HEK293 (cell line): ENCODE measurements at regions not wholly inside any gene's neighbourhood (a gene's known extent, or its start where the extent isn't known, plus 50 kb on each side); places are given as distances from the start of the nearest gene placed in this dataset.
"Not testable (repeated sequence)": the region's sequence is repeated elsewhere in the genome, so short reads cannot be mapped to it uniquely, and the experiment has no call there.

Source experiments
- CTCF ChIA-PET: fragments of 350-600 bp; formaldehyde crosslinking; extraction: SDS; loops from one replicate; lab custom pipeline; 2021; ENCODE audit warnings: antibody characterized with exemption; lab: Yijun Ruan, JAX
- POLR2A ChIA-PET: fragments of 300-600 bp; formaldehyde crosslinking; extraction: SDS; loops from one replicate; lab custom pipeline; 2020; ENCODE audit warnings: antibody characterized with exemption, inconsistent platforms; lab: Yijun Ruan, JAX
- H3K27ac ChIP-seq: fragments of 200-500 bp; sonication (Bioruptor generic); 2 replicates; pipeline ENCODE4 v1.5.1; 2014; ENCODE audit warnings: low read depth, low read length, control low read depth, inconsistent platforms; ENCODE audit errors: extremely low read depth
- H3K36me3 ChIP-seq, 2 experiments: fragments of 200-500 bp in 1 of 2; sonication (Bioruptor generic) in 1 of 2; 1 replicate in 1 of 2; 2 replicates in 1 of 2; pipeline ENCODE4 v1.5.1; 2014 to 2017; ENCODE audit warnings: inconsistent platforms in 2 of 2, low read length in 2 of 2; ENCODE audit not compliant: control insufficient read depth in 2 of 2, insufficient read depth in 1 of 2
- H3K4me1 ChIP-seq: fragments of 200-500 bp; sonication (Bioruptor generic); 2 replicates; pipeline ENCODE4 v1.5.1; 2014; ENCODE audit warnings: mild to moderate bottlenecking, low read length, inconsistent platforms; ENCODE audit not compliant: control insufficient read depth, insufficient read depth
- H3K4me3 ChIP-seq: 2 replicates; pipeline ENCODE4 v1.5.1; 2011; ENCODE audit warnings: low read depth, mild to moderate bottlenecking, control low read depth, low read length, moderate library complexity
- H3K9me3 ChIP-seq: fragments of 200-500 bp; sonication (Bioruptor generic); 2 replicates; pipeline ENCODE4 v1.5.1; 2014; ENCODE audit warnings: low read depth, low read length, inconsistent platforms; ENCODE audit not compliant: control insufficient read depth, insufficient read depth
- GFI1B ChIP-seq: fragments of 450-650 bp; formaldehyde crosslinking; IDR thresholded peaks from 2 replicates; pipeline ENCODE4 v1.5.1; 2016; ENCODE audit warnings: missing biosample characterization, missing genetic modification characterization
- KLF1 ChIP-seq: fragments of 450-650 bp; formaldehyde crosslinking; IDR thresholded peaks from 2 replicates; pipeline ENCODE4 v1.5.1; 2016; ENCODE audit warnings: missing biosample characterization, missing genetic modification characterization
- KLF7 ChIP-seq: fragments of 450-650 bp; formaldehyde crosslinking; IDR thresholded peaks from 2 replicates; pipeline ENCODE4 v1.5.1; 2016; ENCODE audit warnings: missing biosample characterization, missing genetic modification characterization, borderline replicate concordance
- KLF8 ChIP-seq: fragments of 450-650 bp; formaldehyde crosslinking; IDR thresholded peaks from 2 replicates; pipeline ENCODE4 v1.5.1; 2016; ENCODE audit warnings: missing biosample characterization, missing genetic modification characterization
- MZF1 ChIP-seq: fragments of 450-650 bp; formaldehyde crosslinking; IDR thresholded peaks from 2 replicates; pipeline ENCODE4 v1.5.1; 2017; ENCODE audit warnings: missing biosample characterization, missing genetic modification characterization, borderline replicate concordance
- OSR2 ChIP-seq: fragments of 450-650 bp; formaldehyde crosslinking; IDR thresholded peaks from 2 replicates; pipeline ENCODE4 v1.5.1; 2016; ENCODE audit warnings: missing biosample characterization, missing genetic modification characterization
- SALL2 ChIP-seq: fragments of 450-650 bp; formaldehyde crosslinking; IDR thresholded peaks from 2 replicates; pipeline ENCODE4 v1.5.0; 2017; ENCODE audit warnings: missing biosample characterization, mild to moderate bottlenecking, missing genetic modification characterization, borderline replicate concordance
- SCRT2 ChIP-seq: fragments of 450-650 bp; formaldehyde crosslinking; IDR thresholded peaks from 2 replicates; pipeline ENCODE4 v1.5.1; 2016; ENCODE audit warnings: missing biosample characterization, missing genetic modification characterization
- TRIM28 ChIP-seq: IDR thresholded peaks from 2 replicates; pipeline ENCODE4 v1.6.1; 2011; ENCODE audit warnings: low read length, control low read depth, borderline replicate concordance
- YY2 ChIP-seq: fragments of 450-650 bp; formaldehyde crosslinking; IDR thresholded peaks from 2 replicates; pipeline ENCODE4 v1.5.1; 2016; ENCODE audit warnings: missing biosample characterization, missing genetic modification characterization
- ZFP41 ChIP-seq: fragments of 450-650 bp; formaldehyde crosslinking; IDR thresholded peaks from 2 replicates; pipeline ENCODE4 v1.5.1; 2016; ENCODE audit warnings: missing biosample characterization, missing genetic modification characterization, borderline replicate concordance
- ZNF10 ChIP-seq: fragments of 450-650 bp; formaldehyde crosslinking; IDR thresholded peaks from 2 replicates; pipeline ENCODE4 v1.5.1; 2017; ENCODE audit warnings: missing biosample characterization, missing genetic modification characterization
- ZNF121 ChIP-seq: fragments of 450-650 bp; formaldehyde crosslinking; IDR thresholded peaks from 2 replicates; pipeline ENCODE4 v1.5.1; 2016; ENCODE audit warnings: missing biosample characterization, missing genetic modification characterization
- ZNF138 ChIP-seq: fragments of 450-650 bp; formaldehyde crosslinking; IDR thresholded peaks from 2 replicates; pipeline ENCODE4 v1.5.1; 2016; ENCODE audit warnings: missing biosample characterization, missing genetic modification characterization, borderline replicate concordance
- ZNF148 ChIP-seq: fragments of 450-650 bp; formaldehyde crosslinking; IDR thresholded peaks from 2 replicates; pipeline ENCODE4 v1.5.0; 2017; ENCODE audit warnings: missing biosample characterization, missing genetic modification characterization, borderline replicate concordance
- ZNF175 ChIP-seq: fragments of 450-650 bp; formaldehyde crosslinking; IDR thresholded peaks from 2 replicates; pipeline ENCODE4 v1.5.1; 2016; ENCODE audit warnings: missing biosample characterization, missing genetic modification characterization
- ZNF202 ChIP-seq: fragments of 450-650 bp; formaldehyde crosslinking; IDR thresholded peaks from 2 replicates; pipeline ENCODE4 v1.5.1; 2016; ENCODE audit warnings: missing biosample characterization, missing genetic modification characterization, borderline replicate concordance
- ZNF23 ChIP-seq: fragments of 450-650 bp; formaldehyde crosslinking; IDR thresholded peaks from 2 replicates; pipeline ENCODE4 v1.5.1; 2016; ENCODE audit warnings: missing biosample characterization, missing genetic modification characterization, borderline replicate concordance
- ZNF24 ChIP-seq: fragments of 450-650 bp; formaldehyde crosslinking; IDR thresholded peaks from 2 replicates; pipeline ENCODE4 v1.5.1; 2016; ENCODE audit warnings: missing biosample characterization, missing genetic modification characterization
- ZNF366 ChIP-seq: fragments of 450-650 bp; formaldehyde crosslinking; conservative IDR thresholded peaks from 2 replicates; pipeline ENCODE4 v1.5.1; 2016; ENCODE audit warnings: missing biosample characterization, missing genetic modification characterization
- ZNF394 ChIP-seq: fragments of 450-650 bp; formaldehyde crosslinking; IDR thresholded peaks from 2 replicates; pipeline ENCODE4 v1.5.1; 2016; ENCODE audit warnings: missing biosample characterization, missing genetic modification characterization, mild to moderate bottlenecking, moderate library complexity, borderline replicate concordance
- ZNF514 ChIP-seq: fragments of 450-650 bp; formaldehyde crosslinking; IDR thresholded peaks from 2 replicates; pipeline ENCODE4 v1.5.1; 2016; ENCODE audit warnings: missing biosample characterization, missing genetic modification characterization
- ZNF530 ChIP-seq: fragments of 450-650 bp; formaldehyde crosslinking; IDR thresholded peaks from 2 replicates; pipeline ENCODE4 v1.5.1; 2016; ENCODE audit warnings: low read depth, missing biosample characterization, missing genetic modification characterization
- ZNF555 ChIP-seq: fragments of 450-650 bp; formaldehyde crosslinking; conservative IDR thresholded peaks from 2 replicates; pipeline ENCODE4 v1.5.1; 2017; ENCODE audit warnings: missing biosample characterization, mild to moderate bottlenecking, missing genetic modification characterization, inconsistent platforms
- ZNF596 ChIP-seq: fragments of 450-650 bp; IDR thresholded peaks from 2 replicates; pipeline ENCODE4 v1.5.0; 2018; ENCODE audit warnings: missing biosample characterization, mild to moderate bottlenecking, missing genetic modification characterization, moderate library complexity
- ZNF654 ChIP-seq: fragments of 450-650 bp; formaldehyde crosslinking; IDR thresholded peaks from 2 replicates; pipeline ENCODE4 v1.5.1; 2016; ENCODE audit warnings: low read depth, missing biosample characterization, missing genetic modification characterization
- ZNF701 ChIP-seq: fragments of 450-650 bp; formaldehyde crosslinking; IDR thresholded peaks from 2 replicates; pipeline ENCODE4 v1.5.1; 2016; ENCODE audit warnings: missing biosample characterization, missing genetic modification characterization
- ZNF768 ChIP-seq: fragments of 450-650 bp; formaldehyde crosslinking; IDR thresholded peaks from 2 replicates; pipeline ENCODE4 v1.5.1; 2018; ENCODE audit warnings: missing biosample characterization, mild to moderate bottlenecking, missing genetic modification characterization
- ZNF776 ChIP-seq: fragments of 450-650 bp; formaldehyde crosslinking; IDR thresholded peaks from 2 replicates; pipeline ENCODE4 v1.5.0; 2017; ENCODE audit warnings: missing biosample characterization, missing genetic modification characterization, borderline replicate concordance
- TF ChIP-seq, protein P1 (sequence below): IDR thresholded peaks from 2 replicates; pipeline ENCODE4 v1.6.1; 2011; ENCODE audit warnings: mild to moderate bottlenecking, low read depth, low read length, borderline replicate concordance
- TF ChIP-seq, protein P2 (sequence below): fragments of 450-650 bp; formaldehyde crosslinking; optimal IDR thresholded peaks from 2 replicates; pipeline ENCODE3; 2016; ENCODE audit warnings: missing biosample characterization, mild to moderate bottlenecking, missing genetic modification characterization

DNA sequence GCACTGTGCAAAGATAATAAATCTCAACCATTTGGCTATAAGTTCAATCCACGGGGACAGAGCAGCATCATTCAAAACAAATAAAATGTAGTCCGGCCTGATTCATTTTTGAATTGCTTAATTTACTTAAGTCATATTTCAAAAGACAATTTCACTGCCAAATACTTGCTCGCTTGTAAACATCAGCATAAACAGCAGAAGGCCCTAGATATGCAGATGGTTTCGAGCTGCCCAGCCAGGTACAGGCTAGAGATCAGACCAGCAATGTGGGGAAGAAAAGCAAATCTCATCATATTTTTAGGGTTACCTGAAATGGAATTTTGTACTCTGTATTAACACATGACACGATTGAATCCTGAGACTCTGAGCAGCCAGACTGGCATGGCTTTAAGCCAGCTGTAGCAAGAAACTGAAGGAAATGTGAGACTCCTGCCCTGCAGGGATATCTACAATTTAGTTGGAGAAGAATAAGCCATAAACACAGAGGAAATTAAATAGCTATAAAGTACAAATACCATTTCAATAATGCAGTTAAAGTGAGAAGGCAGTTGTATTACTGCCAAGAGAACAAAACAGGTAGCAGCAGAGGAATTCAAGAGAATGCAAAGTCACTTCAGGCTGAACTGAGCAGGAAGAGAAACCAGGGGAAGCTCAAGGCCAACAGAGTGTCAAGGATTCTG, 440.3 kb downstream of the ETS1 start (continued):
- TF ChIP-seq TRIM28 (no peak), YY2 (tag by site-specific recombination) (no peak), ZNF138 (tag by site-specific recombination) (no peak), GFI1B (tag by site-specific recombination) (no peak), ZNF654 (tag by site-specific recombination) (no peak), OSR2 (tag by site-specific recombination) (peak; percentile 72), ZNF24 (tag by site-specific recombination) (no peak), SCRT2 (tag by site-specific recombination) (no peak), ZNF596 (tag by site-specific recombination) (no peak), ZNF768 (no peak), ZNF10 (tag by site-specific recombination) (no peak), ZNF701 (tag by site-specific recombination) (no peak), ZNF175 (tag by site-specific recombination) (no peak), ZNF514 (tag by site-specific recombination) (no peak), KLF1 (tag by site-specific recombination) (no peak), ZNF555 (tag by site-specific recombination) (no peak), SALL2 (tag by site-specific recombination) (no peak), ZNF202 (tag by site-specific recombination) (no peak)
- TF ChIP-seq, all 188 proteins: peak for 5

DNA sequence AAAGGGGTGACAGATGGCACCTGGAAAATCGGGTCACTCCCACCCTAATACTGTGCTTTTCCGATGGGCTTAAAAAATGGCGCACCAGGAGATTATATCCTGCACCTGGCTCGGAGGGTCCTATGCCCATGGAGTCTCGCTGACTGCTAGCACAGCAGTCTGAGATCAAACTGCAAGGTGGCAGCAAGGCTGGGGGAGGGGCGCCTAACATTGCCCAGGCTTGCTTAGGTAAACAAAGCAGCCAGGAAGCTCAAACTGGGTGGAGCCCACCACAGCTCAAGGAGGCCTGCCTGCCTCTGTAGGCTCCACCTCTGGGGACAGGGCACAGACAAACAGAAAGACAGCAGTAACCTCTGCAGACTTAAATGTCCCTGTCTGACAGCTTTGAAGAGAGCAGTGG, 447.1 kb downstream of the ETS1 start:
- H3K36me3 ChIP-seq, H3K9me3 ChIP-seq, POLR2A ChIA-PET, CTCF ChIA-PET, H3K27ac ChIP-seq, H3K4me3 ChIP-seq, H3K4me1 ChIP-seq: not testable (repeated sequence)

DNA sequence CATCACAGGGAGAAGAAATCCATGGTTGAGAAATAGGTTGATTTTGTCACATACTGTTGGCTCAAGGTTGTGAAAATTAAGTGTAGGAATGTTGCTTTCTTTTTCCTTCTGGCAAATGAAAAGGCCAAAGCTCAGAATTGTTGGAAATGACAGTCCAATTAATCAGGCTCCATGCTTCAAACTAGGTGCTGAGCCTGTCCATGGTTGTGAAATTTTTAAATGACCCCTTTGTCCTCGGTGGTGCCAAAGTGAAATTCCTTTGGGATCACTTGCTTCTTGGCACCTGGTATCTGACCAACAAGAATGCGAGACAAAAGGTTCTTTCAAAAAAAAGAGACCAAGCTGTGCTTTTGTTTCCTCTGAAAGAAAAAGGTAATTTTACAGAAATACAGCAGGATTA, 451.9 kb downstream of the ETS1 start:
- no peaks in the 10 kb centered on the region for H3K4me1 ChIP-seq
- ChIA-PET CTCF (interaction anchor here (2.8 kb wide), 1 partner anchor 22 kb away, joined by 14 read pairs; no protein-coding TSS in a partner anchor), POLR2A (no interaction called here)
- no peaks in the 10 kb centered on the region for H3K9me3 ChIP-seq
- no peak overlapping the region for H3K27ac ChIP-seq
- no peak overlapping the region for H3K4me3 ChIP-seq
- no peaks in the 10 kb centered on the region for H3K36me3 ChIP-seq
- TF ChIP-seq MZF1 (tag by site-specific recombination), result no peak
- no peak for TF ChIP-seq ZNF23 (tag by site-specific recombination)
- TF ChIP-seq ZNF530 (tag by site-specific recombination), result no peak
- no peak for TF ChIP-seq ZNF121 (tag by site-specific recombination)
- TF ChIP-seq KLF7 (tag by site-specific recombination), result no peak
- no peak for TF ChIP-seq ZNF24 (tag by site-specific recombination)
- TF ChIP-seq, protein P1, sequence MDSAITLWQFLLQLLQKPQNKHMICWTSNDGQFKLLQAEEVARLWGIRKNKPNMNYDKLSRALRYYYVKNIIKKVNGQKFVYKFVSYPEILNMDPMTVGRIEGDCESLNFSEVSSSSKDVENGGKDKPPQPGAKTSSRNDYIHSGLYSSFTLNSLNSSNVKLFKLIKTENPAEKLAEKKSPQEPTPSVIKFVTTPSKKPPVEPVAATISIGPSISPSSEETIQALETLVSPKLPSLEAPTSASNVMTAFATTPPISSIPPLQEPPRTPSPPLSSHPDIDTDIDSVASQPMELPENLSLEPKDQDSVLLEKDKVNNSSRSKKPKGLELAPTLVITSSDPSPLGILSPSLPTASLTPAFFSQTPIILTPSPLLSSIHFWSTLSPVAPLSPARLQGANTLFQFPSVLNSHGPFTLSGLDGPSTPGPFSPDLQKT, result no peak
- TF ChIP-seq, protein P2, sequence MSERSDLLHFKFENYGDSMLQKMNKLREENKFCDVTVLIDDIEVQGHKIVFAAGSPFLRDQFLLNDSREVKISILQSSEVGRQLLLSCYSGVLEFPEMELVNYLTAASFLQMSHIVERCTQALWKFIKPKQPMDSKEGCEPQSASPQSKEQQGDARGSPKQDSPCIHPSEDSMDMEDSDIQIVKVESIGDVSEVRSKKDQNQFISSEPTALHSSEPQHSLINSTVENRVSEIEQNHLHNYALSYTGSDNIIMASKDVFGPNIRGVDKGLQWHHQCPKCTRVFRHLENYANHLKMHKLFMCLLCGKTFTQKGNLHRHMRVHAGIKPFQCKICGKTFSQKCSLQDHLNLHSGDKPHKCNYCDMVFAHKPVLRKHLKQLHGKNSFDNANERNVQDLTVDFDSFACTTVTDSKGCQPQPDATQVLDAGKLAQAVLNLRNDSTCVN (tag by site-specific recombination), result no peak
- TF ChIP-seq ZFP41 (tag by site-specific recombination), result no peak
- TF ChIP-seq ZNF776, result no peak
- no peak for TF ChIP-seq ZNF394
- TF ChIP-seq ZNF768, result no peak
- TF ChIP-seq ZNF366 (tag by site-specific recombination), result no peak
- TF ChIP-seq ZNF596 (tag by site-specific recombination), result no peak
- no peak for TF ChIP-seq ZNF148 (tag by site-specific recombination)
- no peak for TF ChIP-seq KLF8 (tag by site-specific recombination)
